DMS 273 (cell line): ENCODE measurements at regions not wholly inside any gene's neighbourhood (a gene's known extent, or its start where the extent isn't known, plus 50 kb on each side); places are given as distances from the start of the nearest gene placed in this dataset.

ENCODE experiments used
- DNase-seq: peaks from one replicate; lab custom pipeline; 2025; ENCODE audit not compliant: unreplicated experiment; lab: John Stamatoyannopoulos, UW

- no peak for DNase-seq
These were observed 286.5 kb upstream of the SORCS1 start for GRCh38 chr10:107451047-107451446.

DNA sequence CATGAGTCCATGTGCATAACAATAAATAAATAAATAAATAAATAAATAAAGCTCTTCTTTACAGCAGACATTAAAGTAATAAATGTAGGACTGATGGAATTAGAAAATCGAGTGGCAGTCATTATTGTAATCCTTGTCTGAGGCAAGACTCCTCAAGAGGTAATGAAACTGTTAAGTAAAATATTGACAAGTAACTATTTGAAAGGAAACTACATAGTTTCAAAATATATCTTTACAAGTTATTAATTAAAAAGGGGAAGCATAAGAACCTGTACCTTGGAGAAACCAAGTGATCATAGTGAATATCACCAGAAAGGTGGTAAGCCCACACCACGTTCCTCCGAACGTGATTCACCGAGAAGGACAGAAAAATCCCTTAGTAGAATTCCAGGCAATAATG, 285.6 kb upstream of the SORCS1 start:
- no peak for DNase-seq

GRCh38 chr10:107444443-107444842, 279.9 kb upstream of the SORCS1 start:
- DNase-seq: no peak

GRCh38 chr10:107443813-107444212, 279.3 kb upstream of the SORCS1 start:
- no peak for DNase-seq

DNA sequence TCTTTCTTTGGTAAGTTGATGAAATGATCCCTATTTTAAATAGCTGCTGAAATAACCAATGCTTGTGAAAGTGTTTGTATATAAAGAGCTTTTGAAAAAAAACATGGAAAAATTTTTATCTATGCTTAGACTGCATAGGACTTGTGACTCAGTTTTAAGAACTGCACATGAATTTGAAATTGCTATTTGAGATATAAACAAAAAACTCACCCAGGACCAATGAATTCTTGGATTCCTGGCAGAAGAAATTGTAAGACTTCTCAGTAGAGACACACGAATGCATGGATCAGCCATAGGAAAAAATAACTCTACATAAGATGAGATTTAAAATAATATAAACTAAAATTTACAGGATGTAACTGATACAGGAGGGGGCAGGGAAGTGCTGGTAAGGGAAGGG, 278.8 kb upstream of the SORCS1 start:
- no peak for DNase-seq

- DNase-seq: no peak
These were observed 277.6 kb upstream of the SORCS1 start for GRCh38 chr10:107442035-107442505.

DNA sequence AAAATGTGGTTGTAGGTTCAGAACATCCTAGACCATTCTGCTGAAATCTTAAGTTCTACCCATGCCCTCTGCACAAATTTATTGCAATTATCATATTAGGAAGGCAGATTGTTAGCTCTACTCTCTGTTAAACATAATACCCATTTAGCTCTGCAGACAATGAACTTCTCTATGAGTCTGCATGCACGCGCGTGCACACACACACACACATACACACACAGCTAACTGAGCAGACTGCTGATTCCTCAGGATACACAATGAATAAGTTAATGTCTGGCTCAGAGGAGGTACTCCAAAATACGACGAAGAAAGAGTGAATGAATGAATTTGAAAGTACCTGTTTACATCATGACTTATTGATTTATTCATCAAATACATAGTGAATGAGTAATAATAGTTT, 276.2 kb upstream of the SORCS1 start:
- no peak for DNase-seq

- no peak for DNase-seq
These were observed 273.4 kb upstream of the SORCS1 start for GRCh38 chr10:107437921-107438320.

DNA sequence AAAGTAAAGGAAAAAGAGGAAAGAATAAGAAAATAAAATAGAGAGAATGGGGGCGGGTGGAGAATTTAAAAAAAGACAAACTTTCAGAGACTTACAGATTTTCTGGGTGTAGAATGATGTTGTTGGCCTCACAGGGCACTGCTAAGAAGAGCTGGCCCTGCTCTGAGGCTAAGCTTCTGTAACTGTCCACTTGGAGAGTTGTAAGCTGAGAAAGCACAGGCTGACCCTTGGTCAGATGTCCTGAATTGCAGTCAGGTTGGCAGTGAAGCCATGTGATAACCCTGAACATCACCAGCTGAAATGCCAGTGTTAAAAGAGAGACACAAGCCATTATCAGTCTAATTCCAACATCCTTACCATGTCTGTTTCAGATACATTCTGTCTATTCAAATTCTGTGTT, 272.1 kb upstream of the SORCS1 start:
- no peak for DNase-seq

GRCh38 chr10:107434854-107435253, 270.3 kb upstream of the SORCS1 start:
- no peak for DNase-seq

GRCh38 chr10:107434201-107434600, 269.7 kb upstream of the SORCS1 start:
- DNase-seq: no peak

GRCh38 chr10:107433605-107434004, 269.1 kb upstream of the SORCS1 start:
- DNase-seq: no peak

DNA sequence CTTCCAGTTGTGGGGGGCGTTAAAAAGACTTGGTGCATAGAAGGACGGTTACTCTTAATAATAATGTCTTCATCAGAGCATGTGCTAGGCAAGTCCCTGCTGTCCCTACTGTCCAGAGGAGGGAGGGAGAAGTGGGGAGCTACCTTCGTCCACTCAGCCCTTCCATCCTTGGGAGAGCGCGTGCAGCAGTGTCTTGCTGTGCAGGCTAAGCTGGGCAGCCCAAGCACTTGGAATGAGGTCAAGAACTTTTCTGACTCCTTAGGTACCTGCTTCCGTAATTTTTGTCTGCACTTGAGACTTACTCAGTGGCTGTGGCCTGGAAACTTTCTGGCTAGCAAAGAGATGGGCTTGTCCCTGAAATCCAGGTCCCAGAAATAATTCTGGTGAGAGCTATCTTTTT, 265.9 kb upstream of the SORCS1 start:
- no peak for DNase-seq

DNA sequence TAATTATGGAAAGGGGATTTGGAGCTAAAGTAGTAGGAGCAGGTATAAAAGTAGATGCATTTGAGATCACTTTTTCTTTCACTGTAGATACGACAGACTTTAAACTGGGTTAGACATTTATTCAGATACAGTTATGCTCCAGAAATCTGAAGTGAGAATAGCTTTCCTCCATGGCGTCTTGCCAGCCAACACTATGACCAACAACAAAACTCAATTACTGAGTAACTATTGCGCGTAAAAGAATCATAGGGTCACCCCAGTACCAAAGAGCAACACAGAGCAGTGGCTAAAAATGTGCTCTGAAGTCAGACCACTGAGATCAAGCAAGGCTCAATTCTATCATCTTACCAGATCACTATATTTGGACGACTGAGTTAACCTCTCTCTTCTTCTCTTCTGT, 262.5 kb upstream of the SORCS1 start:
- DNase-seq: no peak

GRCh38 chr10:107425931-107426553, 261.5 kb upstream of the SORCS1 start:
- no peak for DNase-seq

DNA sequence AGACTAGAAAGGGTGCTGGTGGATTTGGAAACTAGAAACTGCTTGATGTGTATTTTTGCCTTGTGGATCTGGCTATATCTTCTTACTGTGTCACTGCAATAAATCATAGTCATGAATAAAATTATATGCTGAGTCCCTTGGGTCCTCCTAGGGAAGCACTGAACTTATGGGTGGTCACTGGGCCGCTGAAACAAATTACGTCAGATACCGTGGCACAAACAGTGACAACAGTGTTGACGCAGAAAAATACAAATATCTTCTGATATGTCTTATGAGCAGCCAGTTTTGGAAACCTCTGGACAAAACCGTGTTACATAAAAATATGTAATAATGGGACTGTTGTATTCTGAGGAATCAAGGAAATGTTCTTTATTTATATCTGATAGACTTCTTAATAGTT, 260.1 kb upstream of the SORCS1 start:
- no peak for DNase-seq

DNA sequence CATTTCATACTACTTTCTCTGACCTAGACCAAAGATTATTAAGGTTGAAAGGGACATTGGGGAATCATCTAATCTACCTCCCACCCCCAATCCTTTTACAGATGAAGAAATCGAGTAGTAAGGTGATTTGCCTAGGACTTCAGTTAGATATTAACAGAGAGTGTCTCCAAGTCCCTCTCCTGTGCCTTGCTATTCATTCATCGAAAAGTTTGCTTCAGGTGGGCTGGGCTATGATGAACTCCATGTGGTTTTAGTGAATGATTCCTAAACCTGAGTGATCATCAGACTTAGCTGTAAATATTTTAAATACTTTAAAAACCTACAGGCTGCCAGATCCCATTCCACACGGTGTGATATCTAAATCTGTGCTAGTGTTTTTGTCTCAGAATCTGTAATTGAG, 259.4 kb upstream of the SORCS1 start:
- DNase-seq: no peak

GRCh38 chr10:107422681-107423080, 258.2 kb upstream of the SORCS1 start:
- DNase-seq: no peak

- DNase-seq: no peak
These were observed 255.7 kb upstream of the SORCS1 start for GRCh38 chr10:107420196-107420595.

- no peak for DNase-seq
These were observed 253.7 kb upstream of the SORCS1 start for GRCh38 chr10:107418085-107418806.

- no peak for DNase-seq
These were observed 252.9 kb upstream of the SORCS1 start for GRCh38 chr10:107417446-107417845.

- no peak for DNase-seq
These were observed 250.9 kb upstream of the SORCS1 start for GRCh38 chr10:107415446-107415845.

- DNase-seq: no peak
These were observed 249.5 kb upstream of the SORCS1 start for GRCh38 chr10:107413971-107414370.
